ENCODE measurements at regions not wholly inside any gene's neighbourhood (a gene's known extent, or its start where the extent isn't known, plus 50 kb on each side); places are given as distances from the start of the nearest gene placed in this dataset.

DNA sequence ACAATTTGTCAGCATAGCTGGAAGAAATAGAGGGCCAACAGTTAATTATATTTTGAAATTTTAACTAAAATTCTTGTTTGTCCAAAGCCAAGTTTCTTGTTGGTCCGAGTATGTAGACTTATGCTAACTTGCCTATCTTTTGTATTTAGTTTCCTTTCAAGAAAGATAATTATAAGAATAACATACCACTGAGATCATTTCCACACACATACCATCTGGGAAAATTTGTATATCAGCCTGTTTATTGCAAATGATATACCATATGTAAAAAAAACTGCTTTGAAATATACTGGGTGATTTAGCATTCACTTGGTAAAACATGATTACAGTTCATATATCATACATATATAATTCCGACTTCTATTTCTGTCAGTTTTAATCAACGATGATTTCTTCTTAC lies 84.7 kb upstream of the ANKRD50 start:
- no peak for DNase-seq

- DNase-seq: no peak
Observed at GRCh38 chr4:124790471-124790870, 77.9 kb upstream of the ANKRD50 start.

- DNase-seq: no peak
Observed at GRCh38 chr4:124786634-124787033, 74.1 kb upstream of the ANKRD50 start.

DNA sequence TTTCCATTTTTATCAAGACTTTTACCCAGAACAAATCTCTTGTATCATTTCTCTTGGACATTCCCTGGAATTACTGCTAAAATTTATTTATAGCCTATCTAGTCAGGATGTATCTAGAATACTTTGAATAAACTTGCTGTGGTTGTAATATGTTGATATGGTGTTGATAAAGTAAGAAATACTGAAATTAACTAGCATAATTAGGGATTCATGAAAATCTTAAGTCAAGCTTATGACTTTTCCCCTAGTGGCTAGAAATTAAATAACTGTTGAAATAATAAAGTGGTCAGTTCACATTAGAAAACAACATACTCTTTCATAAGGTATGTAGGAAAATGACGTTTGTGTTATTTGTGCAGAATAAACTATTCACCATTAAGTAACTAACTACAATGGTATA lies 73.1 kb upstream of the ANKRD50 start:
- no peak for DNase-seq

GRCh38 chr4:124783847-124784246 lies 71.3 kb upstream of the ANKRD50 start:
- no peak for DNase-seq

DNA sequence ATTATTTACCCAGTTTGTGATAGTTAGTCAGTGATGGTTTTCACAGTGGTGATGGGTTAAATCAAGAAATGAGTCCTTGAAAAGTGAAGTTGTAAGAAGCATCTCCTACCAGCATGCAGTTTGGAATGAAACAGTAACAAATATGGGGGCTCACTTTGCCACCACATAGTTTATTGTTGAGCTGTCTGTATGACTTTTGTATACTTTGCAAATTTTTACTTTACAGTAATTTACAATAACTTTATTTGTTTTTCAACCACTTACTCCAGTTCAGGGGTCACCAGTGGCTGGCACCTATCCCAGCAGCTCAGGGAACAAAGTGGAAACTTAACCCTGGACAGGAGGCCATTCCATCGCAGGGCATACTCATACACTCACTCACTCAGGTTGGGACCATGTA lies 64.5 kb upstream of the ANKRD50 start:
- no peak for DNase-seq

DNA sequence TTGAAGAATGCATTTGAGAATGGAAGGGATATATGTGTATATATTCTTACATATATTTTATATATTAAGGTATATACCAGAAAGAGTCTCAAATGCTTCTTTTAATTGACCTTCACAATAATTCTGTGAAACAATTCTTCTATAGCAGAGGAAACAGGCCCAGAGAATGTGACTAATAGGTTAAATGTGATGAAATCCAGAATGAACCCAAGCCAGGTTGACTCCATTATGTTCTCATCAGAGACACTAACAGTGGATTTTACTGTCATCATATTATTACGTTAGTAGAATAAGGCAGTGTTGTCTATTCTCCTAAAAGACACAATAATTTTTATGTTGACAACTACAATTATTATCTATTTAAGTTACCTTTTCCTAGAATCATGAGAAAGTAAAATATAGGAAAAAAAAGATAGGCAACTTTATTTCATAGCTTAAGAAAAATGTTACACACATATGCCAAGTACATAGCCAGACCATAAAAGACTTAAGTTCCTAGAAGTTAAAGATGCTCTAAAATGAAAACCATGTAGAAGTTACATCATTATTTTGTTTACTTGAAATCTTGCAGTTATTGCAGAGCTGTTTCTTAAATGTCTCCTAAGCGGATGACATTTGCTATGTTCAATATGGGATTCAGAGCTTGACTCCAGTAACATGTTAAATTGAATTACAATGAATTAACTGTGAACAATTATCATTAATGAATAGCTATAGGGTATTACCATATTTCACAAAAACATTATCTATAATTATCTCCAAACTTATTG lies 56.2 kb upstream of the ANKRD50 start:
- no peak for DNase-seq

GRCh38 chr4:124762956-124763355 lies 50.4 kb upstream of the ANKRD50 start:
- no peak for DNase-seq
